ENCODE measurements at regions not wholly inside any gene's neighbourhood (a gene's known extent, or its start where the extent isn't known, plus 50 kb on each side); places are given as distances from the start of the nearest gene placed in this dataset.

DNA sequence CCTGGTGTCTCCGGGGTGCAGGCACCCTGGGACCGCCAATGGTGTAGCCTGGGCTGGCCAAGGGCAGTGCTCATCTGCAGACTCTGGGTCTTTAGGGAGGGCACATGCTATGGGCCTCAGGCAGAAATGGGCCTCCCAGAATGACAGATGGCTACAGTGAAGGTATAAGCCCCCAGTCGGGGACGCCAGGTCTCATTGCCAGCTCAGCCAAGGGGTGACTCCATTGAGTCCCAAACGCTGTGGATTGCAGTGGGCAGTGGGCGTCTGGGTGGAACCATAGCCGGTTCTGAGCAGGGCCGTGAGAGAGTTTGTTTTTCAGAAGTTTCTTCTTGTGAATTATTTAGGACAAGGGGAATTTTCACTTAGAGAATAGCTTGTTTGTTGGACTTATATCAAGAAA lies 516.9 kb downstream of the TBC1D22A start:
- no peak for DNase-seq (ENCODE audit: low read depth)
- no peak overlapping the region for H3K4me3 ChIP-seq (ENCODE audit: low read depth, low read length)
- TF ChIP-seq, protein P1, sequence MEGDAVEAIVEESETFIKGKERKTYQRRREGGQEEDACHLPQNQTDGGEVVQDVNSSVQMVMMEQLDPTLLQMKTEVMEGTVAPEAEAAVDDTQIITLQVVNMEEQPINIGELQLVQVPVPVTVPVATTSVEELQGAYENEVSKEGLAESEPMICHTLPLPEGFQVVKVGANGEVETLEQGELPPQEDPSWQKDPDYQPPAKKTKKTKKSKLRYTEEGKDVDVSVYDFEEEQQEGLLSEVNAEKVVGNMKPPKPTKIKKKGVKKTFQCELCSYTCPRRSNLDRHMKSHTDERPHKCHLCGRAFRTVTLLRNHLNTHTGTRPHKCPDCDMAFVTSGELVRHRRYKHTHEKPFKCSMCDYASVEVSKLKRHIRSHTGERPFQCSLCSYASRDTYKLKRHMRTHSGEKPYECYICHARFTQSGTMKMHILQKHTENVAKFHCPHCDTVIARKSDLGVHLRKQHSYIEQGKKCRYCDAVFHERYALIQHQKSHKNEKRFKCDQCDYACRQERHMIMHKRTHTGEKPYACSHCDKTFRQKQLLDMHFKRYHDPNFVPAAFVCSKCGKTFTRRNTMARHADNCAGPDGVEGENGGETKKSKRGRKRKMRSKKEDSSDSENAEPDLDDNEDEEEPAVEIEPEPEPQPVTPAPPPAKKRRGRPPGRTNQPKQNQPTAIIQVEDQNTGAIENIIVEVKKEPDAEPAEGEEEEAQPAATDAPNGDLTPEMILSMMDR (IDR thresholded peaks at IDR 0.05; ENCODE audit: low read depth, low read length, missing control alignments), result no peak

DNA sequence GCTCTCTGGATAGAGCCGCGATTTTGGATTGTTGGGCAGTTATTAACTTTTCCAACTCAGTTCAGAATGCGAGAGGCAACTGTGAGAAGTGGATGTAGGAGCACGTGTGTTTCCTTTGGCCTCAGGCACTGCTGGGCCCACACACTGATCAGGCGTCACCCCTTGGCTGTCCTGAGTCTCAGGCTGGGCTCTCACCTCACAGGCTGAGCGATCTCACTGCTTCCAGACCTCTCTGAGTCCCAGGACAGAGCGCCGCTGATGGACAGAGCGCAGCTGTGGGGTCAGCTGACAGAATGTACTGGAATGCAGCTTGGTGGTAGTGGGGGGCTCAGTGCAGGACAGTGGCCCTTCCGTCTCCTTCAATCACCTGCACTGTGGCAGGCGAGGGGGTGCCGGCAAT lies 516.2 kb downstream of the TBC1D22A start:
- TF ChIP-seq, protein P1 (IDR thresholded peaks at IDR 0.05; ENCODE audit: low read depth, low read length, missing control alignments), result no peak
- no peak for DNase-seq (ENCODE audit: low read depth)
- no peak overlapping the region for H3K4me3 ChIP-seq (ENCODE audit: low read depth, low read length)

DNA sequence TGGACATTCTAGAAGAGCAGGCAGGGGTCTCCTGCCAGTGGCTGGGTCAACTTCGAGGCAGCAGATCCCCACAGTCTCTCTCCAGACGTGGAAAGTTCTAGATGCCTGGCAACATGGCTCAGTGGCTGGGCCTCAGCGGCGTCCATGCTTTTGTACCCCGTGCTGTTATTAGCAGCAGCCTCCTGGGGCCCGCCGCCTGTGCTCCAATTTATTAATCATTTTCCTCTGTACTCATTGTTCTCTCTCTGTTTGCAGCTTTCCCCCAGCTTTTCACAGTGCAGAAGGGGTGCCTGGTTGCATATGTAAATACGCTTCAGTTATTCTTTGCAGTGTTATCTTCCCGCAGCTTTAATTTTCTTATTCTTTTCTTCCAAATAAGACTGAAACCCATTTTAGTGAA lies 515.1 kb downstream of the TBC1D22A start:
- DNase-seq (ENCODE audit: low read depth), result no peak
- H3K4me3 ChIP-seq (ENCODE audit: low read depth, low read length), result no peak overlapping the region
- TF ChIP-seq, protein P1 (IDR thresholded peaks at IDR 0.05; ENCODE audit: low read depth, low read length, missing control alignments), result no peak

DNA sequence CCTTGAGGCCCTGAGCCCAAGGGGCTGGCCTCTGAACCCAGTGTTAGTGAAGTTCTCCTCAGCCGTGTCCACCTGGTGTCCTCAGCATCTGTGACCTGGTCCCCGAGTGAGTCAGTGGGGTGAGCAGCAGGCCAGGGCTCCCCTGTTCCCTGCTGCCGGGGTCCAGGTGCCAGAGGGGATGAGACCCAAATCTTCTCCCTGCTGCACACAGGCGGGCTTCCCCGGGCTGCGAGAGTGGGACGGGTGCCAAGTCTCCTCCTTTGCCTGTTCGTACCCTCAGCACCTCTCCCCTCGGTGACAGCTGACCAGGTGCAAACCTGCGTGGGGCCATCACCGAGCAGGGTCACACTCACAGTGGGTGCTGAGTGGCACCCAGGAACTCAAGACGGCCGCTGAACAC lies 514.5 kb downstream of the TBC1D22A start:
- no peak for DNase-seq (ENCODE audit: low read depth)
- H3K4me3 ChIP-seq (ENCODE audit: low read depth, low read length), result no peak overlapping the region
- TF ChIP-seq, protein P1 (IDR thresholded peaks at IDR 0.05; ENCODE audit: low read depth, low read length, missing control alignments), result no peak

DNA sequence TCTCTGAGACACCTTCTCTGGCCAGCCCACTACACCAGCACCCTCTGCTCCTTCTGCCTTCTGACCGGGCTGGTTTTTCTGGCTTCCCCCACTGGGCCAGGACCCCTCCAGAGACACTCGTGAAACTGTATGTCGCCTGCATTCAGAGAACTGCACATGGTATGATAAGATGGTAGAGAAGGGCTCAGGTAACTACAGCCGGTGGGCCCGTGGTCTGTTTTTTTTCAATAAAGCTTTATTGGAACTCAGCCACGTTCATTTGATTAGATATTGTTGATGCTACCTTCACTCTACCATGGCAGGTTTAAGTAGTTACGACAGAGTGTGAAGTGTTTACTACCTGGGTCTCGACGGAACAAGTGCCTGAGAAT lies 514.0 kb downstream of the TBC1D22A start:
- DNase-seq (ENCODE audit: low read depth), result no peak
- TF ChIP-seq, protein P1 (IDR thresholded peaks at IDR 0.05; ENCODE audit: low read depth, low read length, missing control alignments), result no peak

DNA sequence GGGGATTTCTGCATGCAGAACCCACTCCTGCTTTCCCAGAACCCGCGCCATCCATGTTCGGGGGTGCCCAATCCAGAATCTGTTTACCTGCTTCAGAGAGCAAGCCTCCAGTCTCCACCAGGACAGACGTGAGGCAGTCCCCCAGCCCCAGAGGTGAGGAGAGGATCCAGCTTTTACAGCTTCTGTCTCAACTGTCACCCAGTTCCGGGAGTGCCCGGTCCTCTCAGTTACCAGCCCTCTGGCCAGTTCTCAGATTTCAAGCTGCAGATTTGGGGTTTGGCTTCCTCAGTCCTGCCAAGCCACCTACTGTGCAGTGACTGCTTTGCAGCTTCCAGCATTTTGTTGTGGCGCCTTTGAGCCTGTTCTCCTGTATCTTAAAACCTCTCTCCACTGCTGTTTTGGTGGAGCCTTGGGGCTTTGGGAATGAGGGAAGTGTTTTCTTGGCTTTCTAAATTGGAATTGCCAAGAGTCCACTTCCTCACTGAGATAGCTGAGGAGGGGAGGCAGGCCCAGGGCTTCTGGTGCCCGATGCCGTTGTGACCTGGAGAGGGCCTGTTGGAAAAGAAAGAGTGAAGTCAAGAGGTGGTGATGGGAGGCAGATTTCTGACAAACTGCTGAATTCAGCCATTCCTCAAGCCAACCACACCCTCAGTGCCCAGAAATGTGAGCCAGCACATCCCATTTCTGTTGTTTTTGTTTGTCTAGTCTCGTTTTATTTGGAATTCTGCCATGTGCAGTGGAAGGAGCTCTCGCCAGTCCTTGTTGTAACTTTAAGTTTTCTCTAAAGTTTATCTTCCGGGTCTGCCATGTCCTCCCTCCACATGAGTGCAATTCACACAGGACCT lies 513.4 kb downstream of the TBC1D22A start:
- H3K4me3 ChIP-seq (ENCODE audit: low read depth, low read length), result no peak overlapping the region
- TF ChIP-seq, protein P1 (IDR thresholded peaks at IDR 0.05; ENCODE audit: low read depth, low read length, missing control alignments), result no peak
- no peak for DNase-seq (ENCODE audit: low read depth)

More for the DNA sequence above, 514.0 kb downstream of the TBC1D22A start:
- H3K4me3 ChIP-seq (ENCODE audit: low read depth, low read length), result no peak overlapping the region

DNA sequence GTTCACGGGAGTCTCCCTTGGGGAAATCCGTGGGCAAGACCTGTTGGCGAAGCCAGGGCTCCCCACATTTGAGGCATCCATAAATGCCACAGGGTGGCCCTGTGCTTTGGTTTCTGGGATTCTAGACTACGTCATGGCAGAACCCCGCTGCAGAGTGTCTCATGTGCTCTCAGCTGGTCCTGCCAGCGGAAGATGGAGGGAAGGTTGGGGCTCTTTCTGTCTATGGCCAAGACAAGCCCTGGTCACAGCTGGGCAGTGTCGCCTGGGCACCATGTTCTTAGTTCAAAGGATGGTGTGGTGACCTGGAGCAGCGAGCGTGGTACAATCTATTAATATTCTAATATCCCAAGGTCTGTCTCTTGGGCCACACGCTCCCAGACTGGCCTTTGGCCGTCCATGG lies 511.7 kb downstream of the TBC1D22A start:
- no peak overlapping the region for H3K4me3 ChIP-seq (ENCODE audit: low read depth, low read length)
- DNase-seq (ENCODE audit: low read depth), result no peak
- TF ChIP-seq, protein P1 (IDR thresholded peaks at IDR 0.05; ENCODE audit: low read depth, low read length, missing control alignments), result no peak
